ENCODE measurements at regions not wholly inside any gene's neighbourhood (a gene's known extent, or its start where the extent isn't known, plus 50 kb on each side); places are given as distances from the start of the nearest gene placed in this dataset.

GRCh38 chr19:31553846-31554215, 204.6 kb upstream of the TSHZ3 start (continued):
- no peak for TF ChIP-seq EP300 (IDR thresholded peaks at IDR 0.05; ENCODE audit: low read depth in 2 of 2, low read length in 2 of 2)
- TF ChIP-seq EP300 (CRISPR knock-in tag; IDR thresholded peaks at IDR 0.05; ENCODE audit: borderline replicate concordance): no peak
- no peak for TF ChIP-seq ZBTB49 (CRISPR knock-in tag; IDR thresholded peaks at IDR 0.05; ENCODE audit: borderline replicate concordance)
- TF ChIP-seq, protein P1, sequence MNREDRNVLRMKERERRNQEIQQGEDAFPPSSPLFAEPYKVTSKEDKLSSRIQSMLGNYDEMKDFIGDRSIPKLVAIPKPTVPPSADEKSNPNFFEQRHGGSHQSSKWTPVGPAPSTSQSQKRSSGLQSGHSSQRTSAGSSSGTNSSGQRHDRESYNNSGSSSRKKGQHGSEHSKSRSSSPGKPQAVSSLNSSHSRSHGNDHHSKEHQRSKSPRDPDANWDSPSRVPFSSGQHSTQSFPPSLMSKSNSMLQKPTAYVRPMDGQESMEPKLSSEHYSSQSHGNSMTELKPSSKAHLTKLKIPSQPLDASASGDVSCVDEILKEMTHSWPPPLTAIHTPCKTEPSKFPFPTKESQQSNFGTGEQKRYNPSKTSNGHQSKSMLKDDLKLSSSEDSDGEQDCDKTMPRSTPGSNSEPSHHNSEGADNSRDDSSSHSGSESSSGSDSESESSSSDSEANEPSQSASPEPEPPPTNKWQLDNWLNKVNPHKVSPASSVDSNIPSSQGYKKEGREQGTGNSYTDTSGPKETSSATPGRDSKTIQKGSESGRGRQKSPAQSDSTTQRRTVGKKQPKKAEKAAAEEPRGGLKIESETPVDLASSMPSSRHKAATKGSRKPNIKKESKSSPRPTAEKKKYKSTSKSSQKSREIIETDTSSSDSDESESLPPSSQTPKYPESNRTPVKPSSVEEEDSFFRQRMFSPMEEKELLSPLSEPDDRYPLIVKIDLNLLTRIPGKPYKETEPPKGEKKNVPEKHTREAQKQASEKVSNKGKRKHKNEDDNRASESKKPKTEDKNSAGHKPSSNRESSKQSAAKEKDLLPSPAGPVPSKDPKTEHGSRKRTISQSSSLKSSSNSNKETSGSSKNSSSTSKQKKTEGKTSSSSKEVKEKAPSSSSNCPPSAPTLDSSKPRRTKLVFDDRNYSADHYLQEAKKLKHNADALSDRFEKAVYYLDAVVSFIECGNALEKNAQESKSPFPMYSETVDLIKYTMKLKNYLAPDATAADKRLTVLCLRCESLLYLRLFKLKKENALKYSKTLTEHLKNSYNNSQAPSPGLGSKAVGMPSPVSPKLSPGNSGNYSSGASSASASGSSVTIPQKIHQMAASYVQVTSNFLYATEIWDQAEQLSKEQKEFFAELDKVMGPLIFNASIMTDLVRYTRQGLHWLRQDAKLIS (CRISPR knock-in tag; IDR thresholded peaks at IDR 0.05): no peak
- TF ChIP-seq THAP11 (CRISPR knock-in tag; IDR thresholded peaks at IDR 0.05): no peak
- TF ChIP-seq SRF (IDR thresholded peaks at IDR 0.05; ENCODE audit: low read depth, low read length): no peak
- no peak for TF ChIP-seq HNF1A (IDR thresholded peaks at IDR 0.05; ENCODE audit: low read depth)
- no peak for TF ChIP-seq HNF1A (CRISPR knock-in tag; IDR thresholded peaks at IDR 0.05; ENCODE audit: borderline replicate concordance)
- no peak for TF ChIP-seq CBX2 (IDR thresholded peaks at IDR 0.05; ENCODE audit: low read depth, low read length)
- TF ChIP-seq CBX2 (CRISPR knock-in tag; IDR thresholded peaks at IDR 0.05; ENCODE audit: low read depth): no peak
- no peak for TF ChIP-seq ZNF234 (CRISPR knock-in tag; conservative IDR thresholded peaks at IDR 0.05)
- TF ChIP-seq DR1 (CRISPR knock-in tag; IDR thresholded peaks at IDR 0.05): no peak
- no peak for TF ChIP-seq GLMP (CRISPR knock-in tag; IDR thresholded peaks at IDR 0.05; ENCODE audit: borderline replicate concordance)

Data from HepG2 (cell line).